ENCODE measurements at regions not wholly inside any gene's neighbourhood (a gene's known extent, or its start where the extent isn't known, plus 50 kb on each side); places are given as distances from the start of the nearest gene placed in this dataset.

- no peaks in the 10 kb centered on the region for H3K9me3 Mint-ChIP-seq
- H3K4me3 Mint-ChIP-seq: no peak overlapping the region
- H3K4me1 Mint-ChIP-seq: no peaks in the 10 kb centered on the region
- peaks cover 20% of the 10 kb centered on the region for H3K27me3 Mint-ChIP-seq (ENCODE audit: low read depth)
- H3K27ac Mint-ChIP-seq: no peak overlapping the region
- no peaks in the 10 kb centered on the region for H3K36me3 Mint-ChIP-seq
- no peak for DNase-seq (ENCODE audit: low spot score in 2 of 2, unreplicated experiment in 2 of 2)
- no peak for TF ChIP-seq CTCF (IDR thresholded peaks at IDR 0.05; ENCODE audit: unreplicated experiment)
These were observed 74.1 kb upstream of the TOX2 start for GRCh38 chr20:43840382-43841070.

GRCh38 chr20:43839793-43840199 lies 74.9 kb upstream of the TOX2 start:
- Mint-ChIP-seq H3K27ac (no peak overlapping the region), H3K27me3 (ENCODE audit: low read depth) (peaks cover 17% of the 10 kb centered on the region), H3K9me3 (no peaks in the 10 kb centered on the region), H3K36me3 (no peaks in the 10 kb centered on the region), H3K4me1 (no peaks in the 10 kb centered on the region), H3K4me3 (no peak overlapping the region)
- no peak for TF ChIP-seq CTCF (IDR thresholded peaks at IDR 0.05; ENCODE audit: unreplicated experiment)
- no peak for DNase-seq (ENCODE audit: low spot score in 2 of 2, unreplicated experiment in 2 of 2)

- Mint-ChIP-seq H3K9me3 (no peaks in the 10 kb centered on the region), H3K4me3 (no peak overlapping the region), H3K27me3 (ENCODE audit: low read depth) (peaks cover 16% of the 10 kb centered on the region), H3K27ac (no peak overlapping the region), H3K36me3 (no peaks in the 10 kb centered on the region), H3K4me1 (no peaks in the 10 kb centered on the region)
- no peak for DNase-seq (ENCODE audit: low spot score in 2 of 2, unreplicated experiment in 2 of 2)
- no peak for TF ChIP-seq CTCF (IDR thresholded peaks at IDR 0.05; ENCODE audit: unreplicated experiment)
These were observed 76.0 kb upstream of the TOX2 start for GRCh38 chr20:43838703-43839060.

- H3K9me3 Mint-ChIP-seq: no peaks in the 10 kb centered on the region
- DNase-seq (ENCODE audit: low spot score in 2 of 2, unreplicated experiment in 2 of 2): no peak
- no peak overlapping the region for H3K4me3 Mint-ChIP-seq
- no peak for TF ChIP-seq CTCF (IDR thresholded peaks at IDR 0.05; ENCODE audit: unreplicated experiment)
- no peaks in the 10 kb centered on the region for H3K4me1 Mint-ChIP-seq
- peaks cover 16% of the 10 kb centered on the region for H3K27me3 Mint-ChIP-seq (ENCODE audit: low read depth)
- H3K27ac Mint-ChIP-seq: no peak overlapping the region
- H3K36me3 Mint-ChIP-seq: no peaks in the 10 kb centered on the region
These were observed 76.6 kb upstream of the TOX2 start for GRCh38 chr20:43837856-43838702.

GRCh38 chr20:43836790-43837189 lies 77.9 kb upstream of the TOX2 start:
- Mint-ChIP-seq H3K4me1 (no peaks in the 10 kb centered on the region), H3K36me3 (no peaks in the 10 kb centered on the region), H3K27ac (no peak overlapping the region), H3K9me3 (no peaks in the 10 kb centered on the region), H3K4me3 (no peak overlapping the region), H3K27me3 (ENCODE audit: low read depth) (peaks cover 27% of the 10 kb centered on the region)
- TF ChIP-seq CTCF (IDR thresholded peaks at IDR 0.05; ENCODE audit: unreplicated experiment): no peak
- DNase-seq (ENCODE audit: low spot score in 2 of 2, unreplicated experiment in 2 of 2): no peak

Measured in mesothelial cell of epicardium (in vitro differentiated cells).